Endothelial cell of umbilical vein (primary cell): ENCODE measurements at regions not wholly inside any gene's neighbourhood (a gene's known extent, or its start where the extent isn't known, plus 50 kb on each side); places are given as distances from the start of the nearest gene placed in this dataset.

Experiments
- BruUV-seq: library from RNA; stranded (reverse); fragments of 400-500 nt; replicated peaks from 2 replicates; lab custom pipeline; 2021; lab: Mats Ljungman, UMichigan
- CTCF ChIA-PET: fragments of 300-600, 350-600 bp; sonication (Branson Sonifier 250); formaldehyde crosslinking; loops from one replicate; lab custom pipeline; 2021; ENCODE audit warnings: antibody characterized with exemption, inconsistent platforms; lab: Charles Lee
- POLR2A ChIA-PET: fragments of 300-600, 350-600 bp; sonication (Branson Sonifier 250); formaldehyde crosslinking; loops from one replicate; lab custom pipeline; 2021; ENCODE audit warnings: antibody characterized with exemption, inconsistent platforms; lab: Charles Lee
- DNase-seq: peaks from one replicate; pipeline ENCODE4 v3.0.0-alpha.2; 2011; ENCODE audit warnings: low read depth, low spot score
- FAIRE-seq: peaks from 2 replicates; lab custom pipeline; 2011; peaks lifted over from hg19 to GRCh38; lab: Jason Lieb, UNC
- H2AFZ ChIP-seq: 2 replicates; pipeline ENCODE4 v1.6.0; 2012; ENCODE audit warnings: low read depth, low read length, control low read depth, inconsistent platforms
- H3K27ac ChIP-seq: 2 replicates; pipeline ENCODE4 v1.5.1; 2011; ENCODE audit warnings: low read depth, mild to moderate bottlenecking, control low read depth, low read length, moderate library complexity; ENCODE audit not compliant: insufficient read depth
- H3K27me3 ChIP-seq, 2 experiments: 2 replicates each; pipeline versions ENCODE4 v1.6.0 to v1.6.1; 2011; ENCODE audit warnings: low read length in 2 of 2, mixed read lengths in 1 of 2; ENCODE audit not compliant: control insufficient read depth in 2 of 2, insufficient read depth in 2 of 2
- H3K36me3 ChIP-seq, 2 experiments: 2 replicates in 1 of 2; 3 replicates in 1 of 2; pipeline ENCODE4 v1.5.1; 2011; ENCODE audit warnings: low read length in 2 of 2, mild to moderate bottlenecking in 1 of 2, moderate library complexity in 1 of 2; ENCODE audit not compliant: control insufficient read depth in 2 of 2, insufficient read depth in 2 of 2; ENCODE audit errors: extremely low read depth in 1 of 2
- H3K4me1 ChIP-seq: 3 replicates; pipeline ENCODE4 v1.5.1; 2011; ENCODE audit warnings: mild to moderate bottlenecking, low read length; ENCODE audit not compliant: control insufficient read depth, insufficient read depth; ENCODE audit errors: extremely low read depth
- H3K4me2 ChIP-seq: 2 replicates; pipeline ENCODE4 v1.6.1; 2011; ENCODE audit warnings: low read length, control low read depth, mixed read lengths; ENCODE audit not compliant: insufficient read depth
- H3K4me3 ChIP-seq, 3 experiments: fragments of 200-600 bp in 1 of 3; sonication (generic), shearing (Covaris generic) in 1 of 3; replicated peaks in 1 of 3; 2 replicates each; pipeline ENCODE4 v1.5.1; 2011 to 2016; ENCODE audit warnings: control low read depth in 3 of 3, low read length in 3 of 3, mild to moderate bottlenecking in 2 of 3, inconsistent platforms in 1 of 3, low read depth in 1 of 3, moderate library complexity in 1 of 3; ENCODE audit not compliant: insufficient read depth in 1 of 3
- H3K79me2 ChIP-seq: 2 replicates; pipeline ENCODE4 v1.6.0; 2012; ENCODE audit warnings: low read length, inconsistent platforms; ENCODE audit not compliant: control insufficient read depth, insufficient read depth
- H3K9ac ChIP-seq: replicated peaks from 2 replicates; pipeline ENCODE3; 2011; ENCODE audit warnings: low read length, control low read depth; ENCODE audit not compliant: insufficient read depth; ENCODE audit errors: extremely low read depth
- H3K9me1 ChIP-seq: replicated peaks from 3 replicates; pipeline ENCODE4 v1.6.0; 2011; ENCODE audit warnings: mild to moderate bottlenecking, low read length; ENCODE audit not compliant: control insufficient read depth, insufficient read depth; ENCODE audit errors: extremely low read depth
- H3K9me3 ChIP-seq: replicated peaks from 2 replicates; pipeline ENCODE4 v1.5.1; 2012; ENCODE audit warnings: low read length, inconsistent platforms; ENCODE audit not compliant: control insufficient read depth, insufficient read depth
- H4K20me1 ChIP-seq: replicated peaks from 2 replicates; pipeline ENCODE3; 2011; ENCODE audit warnings: mild to moderate bottlenecking, low read length; ENCODE audit not compliant: control insufficient read depth, insufficient read depth; ENCODE audit errors: extremely low read depth
- CTCF ChIP-seq, 2 donors: IDR thresholded peaks; 1 replicate in 1 of 2; 2 replicates in 1 of 2; pipeline ENCODE4 v1.5.1; 2011; ENCODE audit warnings: low read length in 2 of 2, mild to moderate bottlenecking in 2 of 2, moderate library complexity in 2 of 2, control low read depth in 1 of 2, inconsistent platforms in 1 of 2, low read depth in 1 of 2; ENCODE audit not compliant: insufficient read depth in 1 of 2; ENCODE audit errors: extremely low read depth in 1 of 2
- EZH2 ChIP-seq: IDR thresholded peaks from 2 replicates; pipeline ENCODE4 v1.6.1; 2012; ENCODE audit warnings: borderline replicate concordance, low read depth, mild to moderate bottlenecking, moderate library complexity, low read length, inconsistent platforms; ENCODE audit not compliant: severe bottlenecking
- FOS ChIP-seq: IDR thresholded peaks from 2 replicates; pipeline ENCODE4 v1.6.1; 2011; ENCODE audit warnings: mild to moderate bottlenecking, low read length, moderate library complexity, borderline replicate concordance; ENCODE audit not compliant: insufficient read depth
- GATA2 ChIP-seq: IDR thresholded peaks from 2 replicates; pipeline ENCODE4 v1.7.0; 2011; ENCODE audit warnings: low read depth, mild to moderate bottlenecking, moderate library complexity, mixed read lengths, low read length; ENCODE audit not compliant: insufficient read length, insufficient read depth
- JUN ChIP-seq: IDR thresholded peaks from 2 replicates; pipeline ENCODE4 v1.6.1; 2011; ENCODE audit warnings: borderline replicate concordance, low read depth; ENCODE audit not compliant: insufficient read length, insufficient read depth
- MAX ChIP-seq: IDR thresholded peaks from 2 replicates; pipeline ENCODE4 v1.6.1; 2011; ENCODE audit not compliant: insufficient read depth, insufficient read length
- MYC ChIP-seq: IDR thresholded peaks from one replicate; pipeline ENCODE4 v1.6.1; 2011; ENCODE audit warnings: mild to moderate bottlenecking, low read depth, low read length
- POLR2A ChIP-seq: IDR thresholded peaks from 2 replicates; pipeline ENCODE4 v1.6.1; 2012; ENCODE audit warnings: low read depth, mild to moderate bottlenecking, control low read depth, low read length
- POLR2AphosphoS5 ChIP-seq: IDR thresholded peaks from 2 replicates; pipeline ENCODE4 v1.6.1; 2012; ENCODE audit warnings: low read depth, mild to moderate bottlenecking, control low read depth, low read length, moderate library complexity; ENCODE audit not compliant: insufficient read depth
- dilution Hi-C: fragments of 300-500 bp; cut with MboI; formaldehyde crosslinking; loops from one replicate; pipeline ENCODE4 v1.15.0; 2019; ENCODE audit warnings: low sequenced_read_pairs; ENCODE audit not compliant: extremely low pct_ligation_motif_present
- intact Hi-C: fragments of 100-400 bp; cut with micrococcal nuclease; formaldehyde crosslinking; loops from one replicate; pipeline ENCODE4 v1.10.0; 2022

DNA sequence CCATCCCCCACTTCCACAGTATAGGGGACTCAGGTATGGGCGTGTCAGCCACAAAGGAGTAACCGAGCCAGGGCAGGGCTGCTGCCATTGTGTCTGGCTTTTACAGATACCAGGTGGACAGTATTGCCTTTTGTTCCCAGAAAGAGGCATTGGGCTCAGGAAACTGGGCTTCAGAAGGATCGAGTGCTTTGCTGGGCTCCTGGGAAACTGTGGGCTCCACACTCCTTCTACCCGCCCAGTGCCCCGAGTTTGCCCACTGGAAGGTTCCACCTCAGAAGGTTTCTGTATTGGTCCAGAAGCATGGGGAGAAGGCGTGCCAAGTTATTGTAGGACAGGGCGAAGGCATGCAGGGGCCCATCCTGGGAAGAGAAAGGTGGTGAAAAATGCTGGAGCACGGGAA is 894.4 kb downstream of the TBC1D22A start:
- intact Hi-C loops, result no loop called here
- peaks cover 11% of the 10 kb centered on the region for H3K9me3 ChIP-seq
- no peaks in the 10 kb centered on the region for H3K9me1 ChIP-seq
- no peaks in the 10 kb centered on the region for H3K27me3 ChIP-seq
- BruUV-seq, result no TSS peak
- dilution Hi-C loops, result no loop called here
- FAIRE-seq (no peak), DNase-seq (no peak)
- H3K4me1 ChIP-seq, result no peaks in the 10 kb centered on the region
- no peaks in the 10 kb centered on the region for H3K36me3 ChIP-seq
- no peak overlapping the region for H3K4me3 ChIP-seq
- H3K27ac ChIP-seq, result no peak overlapping the region
- H3K9ac ChIP-seq, result no peak overlapping the region
- no peak overlapping the region for H3K4me2 ChIP-seq
- no peaks in the 10 kb centered on the region for H4K20me1 ChIP-seq
- CTCF ChIA-PET, result no interaction called here
- H3K79me2 ChIP-seq, result no peaks in the 10 kb centered on the region
- no peak overlapping the region for H2AFZ ChIP-seq
- POLR2A ChIA-PET, result no interaction called here
- TF ChIP-seq JUN (no peak), GATA2 (no peak), MYC (no peak), POLR2A (no peak), FOS (no peak), CTCF (IDR thresholded peaks at IDR 0.05; ENCODE audit: extremely low read depth in 1 of 2, insufficient read depth in 1 of 2, low read depth in 1 of 2, low read length in 2 of 2) (no peak), MAX (no peak), EZH2 (no peak), POLR2AphosphoS5 (no peak)
